ENCODE measurements at regions not wholly inside any gene's neighbourhood (a gene's known extent, or its start where the extent isn't known, plus 50 kb on each side); places are given as distances from the start of the nearest gene placed in this dataset.

DNA sequence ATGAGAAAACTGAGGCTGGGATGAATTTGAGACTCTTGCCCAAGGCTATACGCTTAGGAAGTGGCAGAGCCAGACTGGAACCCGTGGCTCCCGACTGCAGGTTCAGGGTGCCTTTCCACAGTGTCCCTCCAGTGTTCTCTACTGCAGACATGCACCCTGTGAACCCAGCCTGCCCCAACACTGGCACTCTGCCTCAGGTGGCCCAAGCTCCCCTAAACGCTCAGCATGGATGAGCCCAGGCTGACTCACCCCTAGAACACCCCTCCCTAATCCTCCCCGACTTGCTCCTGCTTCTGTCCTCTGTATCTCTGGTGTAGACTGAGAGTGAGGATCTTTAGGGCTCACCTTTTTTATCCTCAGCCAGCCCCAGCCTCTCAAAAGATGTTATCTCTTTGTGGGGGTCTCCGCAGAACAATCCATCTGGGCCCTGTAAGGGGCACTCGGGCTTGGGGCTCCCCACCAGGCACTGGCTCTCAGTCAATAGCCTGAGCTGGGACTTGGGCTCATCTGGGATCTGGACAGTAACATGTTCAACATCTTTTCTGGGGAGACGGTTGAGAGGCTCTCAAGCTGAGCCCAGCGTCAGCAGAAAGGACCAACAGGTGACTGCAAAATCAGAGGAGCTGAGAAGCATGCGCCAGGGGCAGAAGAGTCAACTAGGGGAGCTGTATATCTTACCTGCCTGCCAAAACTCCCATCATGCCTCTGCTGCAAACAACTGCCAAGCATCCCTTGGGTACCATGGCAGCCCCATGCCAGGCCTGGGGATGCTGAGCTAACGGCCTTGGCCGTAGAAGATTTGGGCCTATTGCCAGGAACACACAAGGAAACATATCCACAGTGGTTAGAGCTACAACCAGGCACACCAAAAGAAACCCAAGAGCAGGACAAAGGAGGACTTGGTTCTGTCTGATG, 176.2 kb downstream of the BUD13 start:
- Mint-ChIP-seq H3K4me1 (no peaks in the 10 kb centered on the region), H3K27me3 (ENCODE audit: low read depth in 3 of 3) (peaks cover 1 to 6% (median 2%) of the 10 kb centered on the region in 3 donors), H3K27ac (peak overlapping the region in 1 of 7 donors; percentile 0), H3K4me3 (no peak overlapping the region), H3K36me3 (no peaks in the 10 kb centered on the region), H3K9me3 (no peaks in the 10 kb centered on the region)
- no peak for DNase-seq
- H3K4me1 ChIP-seq (ENCODE audit: control insufficient read depth in 1 of 2, insufficient read depth in 2 of 2, low read length in 2 of 2): no peaks in the 10 kb centered on the region
- TF ChIP-seq, protein P1, sequence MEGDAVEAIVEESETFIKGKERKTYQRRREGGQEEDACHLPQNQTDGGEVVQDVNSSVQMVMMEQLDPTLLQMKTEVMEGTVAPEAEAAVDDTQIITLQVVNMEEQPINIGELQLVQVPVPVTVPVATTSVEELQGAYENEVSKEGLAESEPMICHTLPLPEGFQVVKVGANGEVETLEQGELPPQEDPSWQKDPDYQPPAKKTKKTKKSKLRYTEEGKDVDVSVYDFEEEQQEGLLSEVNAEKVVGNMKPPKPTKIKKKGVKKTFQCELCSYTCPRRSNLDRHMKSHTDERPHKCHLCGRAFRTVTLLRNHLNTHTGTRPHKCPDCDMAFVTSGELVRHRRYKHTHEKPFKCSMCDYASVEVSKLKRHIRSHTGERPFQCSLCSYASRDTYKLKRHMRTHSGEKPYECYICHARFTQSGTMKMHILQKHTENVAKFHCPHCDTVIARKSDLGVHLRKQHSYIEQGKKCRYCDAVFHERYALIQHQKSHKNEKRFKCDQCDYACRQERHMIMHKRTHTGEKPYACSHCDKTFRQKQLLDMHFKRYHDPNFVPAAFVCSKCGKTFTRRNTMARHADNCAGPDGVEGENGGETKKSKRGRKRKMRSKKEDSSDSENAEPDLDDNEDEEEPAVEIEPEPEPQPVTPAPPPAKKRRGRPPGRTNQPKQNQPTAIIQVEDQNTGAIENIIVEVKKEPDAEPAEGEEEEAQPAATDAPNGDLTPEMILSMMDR (IDR thresholded peaks at IDR 0.05): no peak
- no peaks in the 10 kb centered on the region for H3K36me3 ChIP-seq (replicated peaks in 1 of 2; ENCODE audit: control insufficient read depth in 1 of 2, insufficient read depth in 2 of 2, low read length in 2 of 2)
- H3K79me2 ChIP-seq (ENCODE audit: insufficient read depth, low read length): no peaks in the 10 kb centered on the region
- no peak overlapping the region for H3K27ac ChIP-seq (ENCODE audit: low read depth in 1 of 2, low read length in 2 of 2)
- intact Hi-C loops (cut with micrococcal nuclease): no loop called here
- 92% methylated on average over 9 of the region's 12 CpGs for WGBS (ENCODE audit: insufficient coverage)
- H3K9ac ChIP-seq (ENCODE audit: insufficient read depth, low read length, poor library complexity, severe bottlenecking): no peak overlapping the region
- H3K9me3 ChIP-seq (replicated peaks in 1 of 2; ENCODE audit: control insufficient read depth in 1 of 2, insufficient read depth in 1 of 2, low read length in 2 of 2): no peaks in the 10 kb centered on the region
- H4K20me1 ChIP-seq (ENCODE audit: insufficient read depth, low read length): no peaks in the 10 kb centered on the region
- H3K4me3 ChIP-seq (replicated peaks in 1 of 3; ENCODE audit: low read depth in 2 of 3, low read length in 3 of 3): no peak overlapping the region
- H3K4me2 ChIP-seq (replicated peaks; ENCODE audit: extremely low read depth, low read length, poor library complexity, severe bottlenecking): no peak overlapping the region
- no peaks in the 10 kb centered on the region for H3K27me3 ChIP-seq (ENCODE audit: control insufficient read depth in 2 of 2, insufficient read depth in 2 of 2, low read length in 2 of 2)
- H2AFZ ChIP-seq (ENCODE audit: insufficient read depth, low read depth, low read length, poor library complexity, severe bottlenecking): no peak overlapping the region

DNA sequence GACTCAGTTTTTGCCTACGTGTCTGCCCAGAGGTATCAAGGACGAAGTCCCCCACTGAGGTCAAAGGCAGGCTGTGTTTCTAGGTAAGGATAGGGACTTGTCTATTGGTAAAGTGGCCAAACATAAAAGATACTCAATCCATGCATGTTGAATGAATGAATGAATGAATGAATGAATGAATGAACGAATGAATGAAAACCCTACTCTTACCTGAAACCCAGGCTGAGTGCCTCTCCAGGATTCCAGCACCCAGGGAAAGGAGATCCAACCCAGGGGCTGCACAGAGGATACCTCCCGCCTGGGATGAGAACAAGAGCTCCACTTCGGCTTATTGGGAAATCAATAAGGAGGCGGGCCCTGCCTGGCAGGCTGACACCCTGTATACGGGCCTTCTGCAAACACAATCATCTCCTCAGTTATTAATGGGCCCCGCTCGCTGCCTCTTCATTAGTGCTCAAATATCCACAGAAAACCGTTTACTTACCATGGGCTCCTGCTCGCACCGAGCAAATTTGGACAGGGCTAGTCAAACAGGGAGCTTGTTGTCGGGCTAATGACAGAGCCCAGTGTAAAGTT, 177.4 kb downstream of the BUD13 start:
- H3K4me1 ChIP-seq (ENCODE audit: control insufficient read depth in 1 of 2, insufficient read depth in 2 of 2, low read length in 2 of 2): no peaks in the 10 kb centered on the region
- no peaks in the 10 kb centered on the region for H3K9me3 ChIP-seq (replicated peaks in 1 of 2; ENCODE audit: control insufficient read depth in 1 of 2, insufficient read depth in 1 of 2, low read length in 2 of 2)
- Mint-ChIP-seq H3K4me1 (no peaks in the 10 kb centered on the region), H3K4me3 (no peak overlapping the region), H3K36me3 (no peaks in the 10 kb centered on the region), H3K9me3 (peaks cover 0 to 1% (median 0%) of the 10 kb centered on the region in 7 donors), H3K27me3 (ENCODE audit: low read depth in 3 of 3) (peaks cover 1 to 9% (median 4%) of the 10 kb centered on the region in 3 donors), H3K27ac (no peak overlapping the region)
- H3K27ac ChIP-seq (ENCODE audit: low read depth in 1 of 2, low read length in 2 of 2): no peak overlapping the region
- TF ChIP-seq, protein P1 (IDR thresholded peaks at IDR 0.05): no peak
- H3K4me2 ChIP-seq (replicated peaks; ENCODE audit: extremely low read depth, low read length, poor library complexity, severe bottlenecking): no peak overlapping the region
- no peak for DNase-seq
- no peak overlapping the region for H2AFZ ChIP-seq (ENCODE audit: insufficient read depth, low read depth, low read length, poor library complexity, severe bottlenecking)
- intact Hi-C loops (cut with micrococcal nuclease): no loop called here
- no peaks in the 10 kb centered on the region for H4K20me1 ChIP-seq (ENCODE audit: insufficient read depth, low read length)
- no peak overlapping the region for H3K4me3 ChIP-seq (replicated peaks in 1 of 3; ENCODE audit: low read depth in 2 of 3, low read length in 3 of 3)
- 86% methylated on average over 9 of the region's 13 CpGs for WGBS (ENCODE audit: insufficient coverage)
- no peaks in the 10 kb centered on the region for H3K27me3 ChIP-seq (ENCODE audit: control insufficient read depth in 2 of 2, insufficient read depth in 2 of 2, low read length in 2 of 2)
- no peaks in the 10 kb centered on the region for H3K79me2 ChIP-seq (ENCODE audit: insufficient read depth, low read length)
- no peaks in the 10 kb centered on the region for H3K36me3 ChIP-seq (replicated peaks in 1 of 2; ENCODE audit: control insufficient read depth in 1 of 2, insufficient read depth in 2 of 2, low read length in 2 of 2)
- H3K9ac ChIP-seq (ENCODE audit: insufficient read depth, low read length, poor library complexity, severe bottlenecking): no peak overlapping the region

Data from CD14-positive monocyte (primary cell).